CD1c-positive myeloid dendritic cell (primary cell): ENCODE measurements at regions not wholly inside any gene's neighbourhood (a gene's known extent, or its start where the extent isn't known, plus 50 kb on each side); places are given as distances from the start of the nearest gene placed in this dataset.

Source experiments
- DNase-seq: peaks from one replicate; pipeline ENCODE4 v3.0.0-alpha.2; 2016; ENCODE audit errors: extremely low spot score

GRCh38 chr22:27142286-27142685 lies 484.9 kb downstream of the MIAT start:
- DNase-seq, result no peak

- DNase-seq, result no peak
These were observed 486.9 kb downstream of the MIAT start for GRCh38 chr22:27144321-27144720.

GRCh38 chr22:27146866-27147633 lies 489.7 kb downstream of the MIAT start:
- no peak for DNase-seq

GRCh38 chr22:27148055-27148454 lies 490.7 kb downstream of the MIAT start:
- DNase-seq, result no peak

GRCh38 chr22:27148886-27149470 lies 491.6 kb downstream of the MIAT start:
- DNase-seq, result no peak

- DNase-seq, result no peak
These were observed 492.6 kb downstream of the MIAT start for GRCh38 chr22:27149921-27150543.

- DNase-seq, result peak; percentile 63
These were observed 493.2 kb downstream of the MIAT start for GRCh38 chr22:27150544-27150941.

GRCh38 chr22:27151407-27151806 lies 494.0 kb downstream of the MIAT start:
- no peak for DNase-seq

- no peak for DNase-seq
These were observed 494.6 kb downstream of the MIAT start for GRCh38 chr22:27152033-27152432.

- DNase-seq, result no peak
These were observed 495.5 kb downstream of the MIAT start for GRCh38 chr22:27152883-27153282.

GRCh38 chr22:27153386-27153785 lies 496.0 kb downstream of the MIAT start:
- DNase-seq, result no peak

GRCh38 chr22:27154717-27155116 lies 497.3 kb downstream of the MIAT start:
- no peak for DNase-seq

- no peak for DNase-seq
These were observed 499.6 kb downstream of the MIAT start for GRCh38 chr22:27156821-27157489.

- DNase-seq, result no peak
These were observed 500.4 kb downstream of the MIAT start for GRCh38 chr22:27157666-27158370.

GRCh38 chr22:27159016-27159415 lies 501.6 kb downstream of the MIAT start:
- no peak for DNase-seq

- no peak for DNase-seq
These were observed 502.4 kb downstream of the MIAT start for GRCh38 chr22:27159716-27160295.

GRCh38 chr22:27163162-27164137 lies 506.1 kb downstream of the MIAT start:
- no peak for DNase-seq

GRCh38 chr22:27164781-27165503 lies 507.6 kb downstream of the MIAT start:
- no peak for DNase-seq

- no peak for DNase-seq
These were observed 511.3 kb downstream of the MIAT start for GRCh38 chr22:27168681-27169080.

- DNase-seq, result no peak
These were observed 513.1 kb downstream of the MIAT start for GRCh38 chr22:27170491-27170890.
